Esophagus squamous epithelium (tissue), 5 donors: ENCODE measurements at regions not wholly inside any gene's neighbourhood (a gene's known extent, or its start where the extent isn't known, plus 50 kb on each side); places are given as distances from the start of the nearest gene placed in this dataset.

Experiments
- DNase-seq: peaks from one replicate; lab custom pipeline; 2025; lab: John Stamatoyannopoulos, UW
- H3K27ac ChIP-seq, 4 donors: fragments of 200-600 bp; sonication (generic); one replicate each; pipeline ENCODE4 v1.5.1; 2016 to 2019; ENCODE audit warnings: mild to moderate bottlenecking in 1 of 4
- H3K27me3 ChIP-seq, 4 donors: fragments of 200-600 bp; sonication (generic); 1 replicate in 3 of 4; 2 replicates in 1 of 4; pipeline versions ENCODE4 v1.5.1 to v1.6.0; 2017 to 2021; ENCODE audit warnings: antibody characterized with exemption in 1 of 4
- H3K36me3 ChIP-seq, 3 donors: fragments of 200-600 bp; sonication (generic); one replicate each; pipeline ENCODE4 v1.5.1; 2016 to 2019
- H3K4me1 ChIP-seq, 3 donors: fragments of 200-600 bp; sonication (generic); one replicate each; pipeline ENCODE4 v1.5.1; 2017 to 2019
- H3K4me3 ChIP-seq, 4 donors: fragments of 200-600 bp; sonication (generic); 1 replicate in 3 of 4; 2 replicates in 1 of 4; pipeline ENCODE4 v1.5.1; 2016 to 2019; ENCODE audit warnings: mild to moderate bottlenecking in 2 of 4, moderate library complexity in 1 of 4
- H3K9me3 ChIP-seq, 3 donors: fragments of 200-600 bp; sonication (generic); one replicate each; pipeline ENCODE4 v1.5.1; 2016 to 2019
- POLR2A ChIP-seq, 4 donors: fragments of 450-650 bp; IDR thresholded peaks; one replicate each; pipeline ENCODE4 v1.6.1; 2017; ENCODE audit warnings: antibody characterized with exemption in 4 of 4, mild to moderate bottlenecking in 4 of 4, moderate library complexity in 3 of 4
- WGBS, 2 donors: methylation state at CpG; one replicate each; pipeline ENCODE4 v1.1.5; 2018; 5-methylcytosine and 5-hydroxymethylcytosine counted together
- intact Hi-C: fragments of 100-400 bp; cut with DNase I; formaldehyde crosslinking; loops from one replicate; pipeline ENCODE4 v1.15.0; 2022
- TF ChIP-seq, protein P1 (sequence below), 6 experiments: fragments of 450-650 bp in 4 of 6; fragments of 200-600 bp in 2 of 6; sonication (generic) in 2 of 6; IDR thresholded peaks; one replicate each; pipeline ENCODE4 v1.5.1; 2016 to 2019; ENCODE audit warnings: antibody characterized with exemption in 6 of 6, mild to moderate bottlenecking in 4 of 6, moderate library complexity in 4 of 6
- donor health status: DM: yes; HTN: yes; CAD: no.

DNA sequence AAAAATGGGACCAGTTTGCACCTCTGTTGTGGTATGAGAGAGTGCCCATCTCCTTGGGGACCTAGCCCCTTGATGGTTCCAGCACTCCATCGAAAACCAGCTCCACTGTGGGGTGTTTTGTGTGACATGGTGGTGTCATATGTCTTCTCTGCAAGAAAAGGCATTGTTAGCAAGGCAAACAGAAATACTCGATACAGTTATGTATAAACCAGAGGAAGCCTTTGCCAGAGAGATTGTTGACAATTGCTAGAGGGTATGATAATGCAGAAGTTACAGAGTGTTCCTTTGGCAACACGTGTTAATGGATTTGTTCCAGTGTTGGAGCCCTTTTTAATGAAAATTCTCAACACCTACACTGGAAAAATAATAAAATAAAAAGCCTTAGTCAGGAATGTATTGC is 270.4 kb upstream of the DMRT1 start:
- Histone ChIP-seq H3K4me1 (peaks cover 5 to 48% (median 9%) of the 10 kb centered on the region in 3 donors), H3K36me3 (no peaks in the 10 kb centered on the region), H3K27ac (peak overlapping the region in 1 of 4 donors; percentile 18), H3K9me3 (no peaks in the 10 kb centered on the region), H3K4me3 (no peak overlapping the region), H3K27me3 (no peaks in the 10 kb centered on the region)
- DNase-seq = no peak
- intact Hi-C loops = no loop called here
- no peak for TF ChIP-seq POLR2A (IDR thresholded peaks at IDR 0.05)
- TF ChIP-seq, protein P1, sequence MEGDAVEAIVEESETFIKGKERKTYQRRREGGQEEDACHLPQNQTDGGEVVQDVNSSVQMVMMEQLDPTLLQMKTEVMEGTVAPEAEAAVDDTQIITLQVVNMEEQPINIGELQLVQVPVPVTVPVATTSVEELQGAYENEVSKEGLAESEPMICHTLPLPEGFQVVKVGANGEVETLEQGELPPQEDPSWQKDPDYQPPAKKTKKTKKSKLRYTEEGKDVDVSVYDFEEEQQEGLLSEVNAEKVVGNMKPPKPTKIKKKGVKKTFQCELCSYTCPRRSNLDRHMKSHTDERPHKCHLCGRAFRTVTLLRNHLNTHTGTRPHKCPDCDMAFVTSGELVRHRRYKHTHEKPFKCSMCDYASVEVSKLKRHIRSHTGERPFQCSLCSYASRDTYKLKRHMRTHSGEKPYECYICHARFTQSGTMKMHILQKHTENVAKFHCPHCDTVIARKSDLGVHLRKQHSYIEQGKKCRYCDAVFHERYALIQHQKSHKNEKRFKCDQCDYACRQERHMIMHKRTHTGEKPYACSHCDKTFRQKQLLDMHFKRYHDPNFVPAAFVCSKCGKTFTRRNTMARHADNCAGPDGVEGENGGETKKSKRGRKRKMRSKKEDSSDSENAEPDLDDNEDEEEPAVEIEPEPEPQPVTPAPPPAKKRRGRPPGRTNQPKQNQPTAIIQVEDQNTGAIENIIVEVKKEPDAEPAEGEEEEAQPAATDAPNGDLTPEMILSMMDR (IDR thresholded peaks at IDR 0.05) = no peak
- 28 to 39% methylated on average over 3 of the region's 3 CpGs for WGBS, 2 donors

DNA sequence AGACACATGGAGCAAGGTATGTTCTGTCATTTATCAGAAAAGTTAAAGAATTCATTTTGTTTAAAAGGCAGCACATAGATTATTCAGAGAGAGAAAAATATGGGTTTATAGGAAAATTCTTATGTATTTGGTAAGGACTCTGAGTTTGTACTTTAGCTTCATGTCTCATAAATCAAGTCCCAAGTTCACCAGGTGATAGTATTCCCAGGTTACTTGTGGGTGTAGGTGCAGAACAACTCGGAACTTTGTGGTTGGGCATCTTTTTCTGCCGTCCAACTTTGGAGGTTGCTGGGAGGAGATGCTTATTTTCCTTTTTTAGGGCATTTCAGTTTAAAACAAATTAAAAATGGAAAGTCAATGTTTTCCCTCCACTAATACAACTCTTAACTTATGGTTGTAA is 269.8 kb upstream of the DMRT1 start:
- Histone ChIP-seq H3K4me1 (peaks cover 5 to 48% (median 9%) of the 10 kb centered on the region in 3 donors), H3K27ac (peak overlapping the region in 1 of 4 donors; percentile 0), H3K4me3 (no peak overlapping the region), H3K36me3 (no peaks in the 10 kb centered on the region), H3K27me3 (no peaks in the 10 kb centered on the region), H3K9me3 (no peaks in the 10 kb centered on the region)
- TF ChIP-seq, protein P1 (IDR thresholded peaks at IDR 0.05) = no peak
- no peak for TF ChIP-seq POLR2A (IDR thresholded peaks at IDR 0.05)
- intact Hi-C loops = no loop called here
- no peak for DNase-seq
- 69 to 78% methylated on average over 2 of the region's 2 CpGs for WGBS, 2 donors

DNA sequence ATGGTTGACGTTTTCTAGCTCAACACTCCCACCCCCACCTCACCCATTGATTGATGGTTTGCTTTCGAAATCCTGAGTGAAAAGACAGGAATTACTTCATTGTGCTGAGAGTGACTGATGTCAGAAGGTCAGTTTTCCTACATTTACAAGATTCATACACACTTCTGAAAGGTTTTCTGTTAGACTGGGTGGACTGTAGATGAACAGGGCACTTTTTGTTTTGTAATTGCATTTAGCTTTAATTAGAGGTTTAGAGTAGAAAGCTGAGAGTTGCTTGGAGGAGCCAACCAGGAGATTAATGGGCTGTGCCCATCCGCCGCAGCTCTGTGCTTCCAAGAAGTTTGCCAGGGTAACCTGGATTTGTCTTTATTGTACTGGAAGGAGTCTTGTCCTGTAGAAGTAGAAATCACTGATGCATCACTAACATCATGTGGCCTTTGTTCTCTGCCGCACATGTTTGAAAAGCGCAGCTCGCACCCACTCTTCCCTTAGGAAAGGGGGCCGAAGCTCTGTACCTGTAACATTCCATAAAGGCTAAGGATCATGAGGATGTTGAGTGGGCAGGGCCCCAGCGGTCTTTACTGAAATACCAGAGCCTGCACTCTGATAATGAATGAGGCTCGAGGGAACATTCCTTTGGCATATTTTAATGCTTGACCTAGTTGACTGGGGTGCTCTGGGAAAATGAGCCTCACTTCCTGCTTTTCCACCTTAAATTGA is 267.6 kb upstream of the DMRT1 start:
- Histone ChIP-seq H3K27ac (peak overlapping the region in 2 of 4 donors; percentile 27 to 32), H3K4me3 (no peak overlapping the region), H3K4me1 (peaks cover 5 to 48% (median 9%) of the 10 kb centered on the region in 3 donors), H3K27me3 (no peaks in the 10 kb centered on the region), H3K9me3 (no peaks in the 10 kb centered on the region), H3K36me3 (no peaks in the 10 kb centered on the region)
- 27 to 66% methylated on average over 5 to 10 of the region's 10 CpGs for WGBS, 2 donors
- intact Hi-C loops = no loop called here
- TF ChIP-seq, protein P1 (IDR thresholded peaks at IDR 0.05) = no peak
- no peak for TF ChIP-seq POLR2A (IDR thresholded peaks at IDR 0.05)
- DNase-seq = no peak

DNA sequence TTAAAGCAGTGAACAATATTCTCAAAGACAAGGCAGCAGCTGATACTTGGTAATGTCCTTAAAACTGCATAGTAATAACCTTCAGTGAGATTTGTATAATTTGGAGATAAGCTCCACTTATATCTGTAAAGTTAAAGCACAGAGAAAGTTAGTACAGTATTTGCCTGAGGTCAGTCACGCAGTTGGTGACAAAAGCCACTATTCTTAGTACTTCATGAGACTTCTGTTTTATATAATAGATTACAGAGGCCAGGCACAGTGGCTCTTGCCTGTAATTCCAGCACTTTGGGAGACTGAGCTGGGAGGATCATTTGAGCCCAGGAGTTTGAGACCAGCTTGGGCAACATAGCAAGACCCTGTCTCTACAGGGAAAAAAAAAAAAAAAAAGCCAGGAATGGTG is 266.4 kb upstream of the DMRT1 start:
- no peak for DNase-seq
- intact Hi-C loops = no loop called here
- Histone ChIP-seq H3K9me3 (no peaks in the 10 kb centered on the region), H3K27me3 (no peaks in the 10 kb centered on the region), H3K36me3 (peaks cover 0 to 5% (median 0%) of the 10 kb centered on the region in 3 donors), H3K27ac (no peak overlapping the region), H3K4me3 (no peak overlapping the region), H3K4me1 (peaks cover 5 to 44% (median 9%) of the 10 kb centered on the region in 3 donors)
- 90 to 100% methylated on average over 1 of the region's 1 CpG for WGBS, 2 donors
- no peak for TF ChIP-seq POLR2A (IDR thresholded peaks at IDR 0.05)
- TF ChIP-seq, protein P1 (IDR thresholded peaks at IDR 0.05) = no peak

DNA sequence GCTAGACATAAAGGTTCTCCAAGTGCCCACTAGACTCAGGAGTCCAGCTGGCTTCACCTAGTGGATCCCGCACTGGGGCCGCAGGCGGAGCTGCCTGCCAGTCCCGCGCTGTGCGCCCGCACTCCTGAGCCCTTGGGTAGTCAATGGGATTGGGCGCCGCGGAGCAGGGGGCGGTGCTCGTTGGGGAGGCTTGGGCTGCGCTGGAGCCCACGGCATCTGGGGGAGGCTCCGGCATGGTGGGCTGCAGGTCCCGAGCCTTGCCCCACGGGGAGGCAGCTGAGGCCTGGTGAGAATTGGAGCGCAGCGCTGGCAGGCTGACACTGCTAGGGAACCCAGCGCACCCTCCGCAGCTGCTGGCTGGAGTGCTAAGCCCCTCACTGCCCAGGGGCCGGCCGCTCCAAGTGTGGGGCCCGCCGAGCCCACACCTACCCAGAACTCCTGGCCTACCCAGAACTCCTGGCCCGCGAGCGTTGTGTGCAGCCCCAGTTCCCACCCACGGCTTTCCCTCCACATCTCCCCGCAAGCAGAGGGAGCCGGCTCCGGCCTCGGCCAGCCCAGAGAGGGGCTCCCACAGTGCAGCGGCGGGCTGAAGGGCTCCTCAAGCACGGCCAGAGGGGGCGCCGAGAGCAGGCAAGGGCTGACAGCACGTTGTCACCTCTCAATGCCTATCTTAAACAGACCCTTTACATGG is 260.7 kb upstream of the DMRT1 start:
- H3K27ac ChIP-seq = no peak overlapping the region
- no peaks in the 10 kb centered on the region for H3K27me3 ChIP-seq
- no peak overlapping the region for H3K4me3 ChIP-seq
- peaks cover 0 to 13% (median 0%) of the 10 kb centered on the region in 3 donors for H3K4me1 ChIP-seq
- TF ChIP-seq POLR2A (IDR thresholded peaks at IDR 0.05) = no peak
- TF ChIP-seq, protein P1 (IDR thresholded peaks at IDR 0.05) = no peak
- intact Hi-C loops = no loop called here
- WGBS, 2 donors = 82 to 98% methylated on average over 4 to 15 of the region's 39 CpGs
- no peak for DNase-seq
- no peaks in the 10 kb centered on the region for H3K9me3 ChIP-seq
- peaks cover 0 to 11% (median 0%) of the 10 kb centered on the region in 3 donors for H3K36me3 ChIP-seq
